NB4 (cell line): ENCODE measurements at regions not wholly inside any gene's neighbourhood (a gene's known extent, or its start where the extent isn't known, plus 50 kb on each side); places are given as distances from the start of the nearest gene placed in this dataset.
"Not testable (repeated sequence)": the region's sequence is repeated elsewhere in the genome, so short reads cannot be mapped to it uniquely, and the experiment has no call there.

Experiments
- DNase-seq: peaks from one replicate; pipeline ENCODE4 v3.0.0; 2010; ENCODE audit warnings: low read depth
- H3K4me3 ChIP-seq: one replicate; pipeline ENCODE4 v1.5.1; 2011; ENCODE audit warnings: mild to moderate bottlenecking, low read depth, low read length, moderate library complexity
- CTCF ChIP-seq: IDR thresholded peaks from one replicate; pipeline ENCODE4 v1.5.1; 2012; ENCODE audit warnings: low read depth, low read length
- MAX ChIP-seq: IDR thresholded peaks from 2 replicates; pipeline ENCODE4 v1.6.1; 2011; ENCODE audit warnings: low read depth, low read length
- MYC ChIP-seq: IDR thresholded peaks from 2 replicates; pipeline ENCODE4 v1.6.1; 2011; ENCODE audit warnings: low read depth, low read length
- POLR2A ChIP-seq: IDR thresholded peaks from 2 replicates; pipeline ENCODE4 v1.6.1; 2011; ENCODE audit warnings: mild to moderate bottlenecking; ENCODE audit not compliant: insufficient read length; ENCODE audit errors: extremely low read depth

- TF ChIP-seq MAX, result no peak
- no peak for TF ChIP-seq MYC
- no peak for DNase-seq
- no peak overlapping the region for H3K4me3 ChIP-seq
Measured at GRCh38 chr17:70934231-70934630, 764.9 kb downstream of the KCNJ2 start.

GRCh38 chr17:70934835-70935234 is 765.5 kb downstream of the KCNJ2 start:
- H3K4me3 ChIP-seq, result no peak overlapping the region
- no peak for DNase-seq
- TF ChIP-seq CTCF, result no peak
- TF ChIP-seq MYC, result no peak
- no peak for TF ChIP-seq MAX
- TF ChIP-seq POLR2A, result no peak

- H3K4me3 ChIP-seq, result no peak overlapping the region
- DNase-seq, result no peak
- no peak for TF ChIP-seq POLR2A
Measured at GRCh38 chr17:70936724-70937123, 767.4 kb downstream of the KCNJ2 start.

- H3K4me3 ChIP-seq, result no peak overlapping the region
- no peak for TF ChIP-seq CTCF
- TF ChIP-seq MYC, result no peak
- TF ChIP-seq MAX, result no peak
- no peak for TF ChIP-seq POLR2A
- DNase-seq, result no peak
Measured at GRCh38 chr17:70938336-70938735, 769.0 kb downstream of the KCNJ2 start.

- TF ChIP-seq CTCF (no peak), POLR2A (no peak), MYC (no peak), MAX (no peak)
- DNase-seq, result no peak
- H3K4me3 ChIP-seq, result no peak overlapping the region
Measured at GRCh38 chr17:70945386-70945785, 776.1 kb downstream of the KCNJ2 start.

GRCh38 chr17:70947215-70947614 is 777.9 kb downstream of the KCNJ2 start:
- H3K4me3 ChIP-seq, result no peak overlapping the region
- DNase-seq, result no peak
- TF ChIP-seq POLR2A, result no peak
- TF ChIP-seq MAX, result no peak
- TF ChIP-seq CTCF, result no peak
- no peak for TF ChIP-seq MYC

- H3K4me3 ChIP-seq, result no peak overlapping the region
- no peak for DNase-seq
- TF ChIP-seq POLR2A (no peak), MAX (no peak), MYC (no peak), CTCF (no peak)
Measured at GRCh38 chr17:70947636-70948565, 778.6 kb downstream of the KCNJ2 start.

- H3K4me3 ChIP-seq, result not testable (repeated sequence)
Measured at GRCh38 chr17:70953140-70953539, 783.8 kb downstream of the KCNJ2 start.

More at GRCh38 chr17:70953140-70953539, 783.8 kb downstream of the KCNJ2 start:
- not testable (repeated sequence) for DNase-seq
